Left ventricle myocardium inferior (tissue), 1 donor: ENCODE measurements at regions not wholly inside any gene's neighbourhood (a gene's known extent, or its start where the extent isn't known, plus 50 kb on each side); places are given as distances from the start of the nearest gene placed in this dataset.

Source experiments
- DNase-seq: peaks from one replicate; pipeline ENCODE4 v3.0.0-alpha.2; 2020
- H3K27ac ChIP-seq: fragments of 200-600 bp; replicated peaks from 2 replicates; pipeline ENCODE4 v1.8.0; 2021
- H3K27me3 ChIP-seq: fragments of 200-600 bp; 2 replicates; pipeline ENCODE4 v1.8.0; 2021; ENCODE audit warnings: low read depth
- H3K36me3 ChIP-seq: fragments of 200-600 bp; 2 replicates; pipeline ENCODE4 v1.8.0; 2021
- H3K4me1 ChIP-seq: fragments of 200-600 bp; 2 replicates; pipeline ENCODE4 v1.8.0; 2021
- H3K4me3 ChIP-seq: fragments of 200-600 bp; 2 replicates; pipeline ENCODE4 v1.8.0; 2021; ENCODE audit warnings: mild to moderate bottlenecking, moderate library complexity
- H3K9me3 ChIP-seq: fragments of 200-600 bp; replicated peaks from 2 replicates; pipeline ENCODE4 v1.8.0; 2021
- CTCF ChIP-seq: fragments of 200-600 bp; IDR thresholded peaks from 2 replicates; pipeline ENCODE4 v1.8.0; 2021; ENCODE audit warnings: antibody characterized with exemption, mild to moderate bottlenecking, borderline replicate concordance
- intact Hi-C: fragments of 100-400 bp; cut with micrococcal nuclease; formaldehyde crosslinking; loops from one replicate; pipeline ENCODE4 v1.11.0; 2022
- donor health status: DM: no; HTN: yes; CAD: no; lungs with severe emphysema.

DNA sequence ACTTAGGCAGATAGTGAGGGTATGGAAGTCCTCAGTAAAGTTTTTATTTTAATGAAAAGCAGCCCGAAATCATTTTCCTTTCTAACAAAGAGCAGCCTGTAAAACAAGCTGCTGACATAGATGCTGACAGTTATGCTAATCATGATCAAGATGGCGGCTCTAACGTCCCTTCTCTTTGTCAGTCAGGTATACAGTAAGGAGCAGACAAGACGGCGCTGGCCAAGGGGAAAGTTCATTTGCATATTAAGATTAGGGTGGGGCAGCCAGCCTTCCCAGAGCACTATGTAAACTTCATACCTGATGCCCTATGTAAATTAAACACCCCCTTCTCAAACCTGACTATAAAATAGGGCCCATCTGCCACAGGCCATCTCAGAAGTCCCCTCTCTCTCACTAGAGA lies 76.9 kb downstream of the MAGEB10 start:
- Histone ChIP-seq H3K4me3 (no peak overlapping the region), H3K27me3 (no peaks in the 10 kb centered on the region), H3K27ac (no peak overlapping the region), H3K36me3 (no peaks in the 10 kb centered on the region), H3K4me1 (no peaks in the 10 kb centered on the region), H3K9me3 (no peaks in the 10 kb centered on the region)
- no peak for TF ChIP-seq CTCF
- intact Hi-C loops = no loop called here
- no peak for DNase-seq

DNA sequence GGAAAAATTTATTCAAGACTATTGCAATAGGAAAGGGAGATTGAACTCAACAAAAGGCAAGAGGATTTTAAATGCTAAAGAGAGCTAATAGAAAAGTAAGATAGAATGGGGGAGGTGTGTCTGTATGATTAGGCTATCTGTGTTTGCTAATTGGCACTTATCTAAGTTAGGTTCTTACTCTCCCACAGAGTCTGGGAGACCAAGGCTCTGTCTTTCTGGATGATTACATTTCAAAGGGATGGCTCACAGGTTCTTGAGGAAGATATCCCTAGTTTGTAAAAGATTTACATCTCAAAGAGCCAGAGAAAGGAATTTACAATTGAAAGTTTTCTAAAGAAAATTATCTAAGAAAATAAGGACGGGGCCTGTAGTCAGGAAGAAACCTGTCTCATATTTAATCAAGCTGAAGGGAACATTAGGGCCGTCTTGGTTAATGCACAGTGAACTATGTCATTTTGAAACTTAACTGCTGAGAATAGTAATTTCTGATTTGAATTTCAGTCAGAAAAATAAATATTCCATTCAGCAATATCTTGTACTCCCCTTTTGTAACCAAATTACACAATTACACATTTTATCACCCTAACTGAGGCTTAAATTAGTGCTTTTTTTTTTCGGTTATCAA lies 75.8 kb downstream of the MAGEB10 start:
- Histone ChIP-seq H3K9me3 (no peaks in the 10 kb centered on the region), H3K27ac (no peak overlapping the region), H3K4me3 (no peak overlapping the region), H3K4me1 (no peaks in the 10 kb centered on the region), H3K27me3 (no peaks in the 10 kb centered on the region), H3K36me3 (no peaks in the 10 kb centered on the region)
- intact Hi-C loops = no loop called here
- no peak for DNase-seq
- TF ChIP-seq CTCF = no peak

GRCh38 chrX:27882695-27883094 lies 74.9 kb downstream of the MAGEB10 start:
- intact Hi-C loops = no loop called here

GRCh38 chrX:27878862-27879261 lies 71.1 kb downstream of the MAGEB10 start:
- Histone ChIP-seq H3K9me3 (no peaks in the 10 kb centered on the region), H3K27ac (no peak overlapping the region), H3K4me3 (no peak overlapping the region), H3K4me1 (no peaks in the 10 kb centered on the region), H3K27me3 (no peaks in the 10 kb centered on the region), H3K36me3 (no peaks in the 10 kb centered on the region)
- intact Hi-C loops = no loop called here
- no peak for DNase-seq
- TF ChIP-seq CTCF = no peak

More at GRCh38 chrX:27882695-27883094, 74.9 kb downstream of the MAGEB10 start:
- no peak for TF ChIP-seq CTCF
- Histone ChIP-seq H3K27ac (no peak overlapping the region), H3K36me3 (no peaks in the 10 kb centered on the region), H3K9me3 (no peaks in the 10 kb centered on the region), H3K4me3 (no peak overlapping the region), H3K27me3 (no peaks in the 10 kb centered on the region), H3K4me1 (no peaks in the 10 kb centered on the region)
- no peak for DNase-seq
